H4 (cell line): ENCODE measurements at regions not wholly inside any gene's neighbourhood (a gene's known extent, or its start where the extent isn't known, plus 50 kb on each side); places are given as distances from the start of the nearest gene placed in this dataset.
"Not testable (repeated sequence)": the region's sequence is repeated elsewhere in the genome, so short reads cannot be mapped to it uniquely, and the experiment has no call there.

Experiments used
- DNase-seq: peaks from one replicate; pipeline ENCODE4 v3.0.0-alpha.2; 2015; ENCODE audit warnings: low spot score

GRCh38 chr12:33678221-33678964, 238.8 kb upstream of the SYT10 start:
- DNase-seq, result no peak

GRCh38 chr12:33690562-33690961, 250.9 kb upstream of the SYT10 start:
- DNase-seq, result no peak

- no peak for DNase-seq
These were observed 263.6 kb upstream of the SYT10 start for GRCh38 chr12:33703221-33703620.

GRCh38 chr12:33706927-33707326, 267.3 kb upstream of the SYT10 start:
- DNase-seq, result no peak

GRCh38 chr12:33708935-33709334, 269.3 kb upstream of the SYT10 start:
- DNase-seq, result no peak

GRCh38 chr12:33710548-33710947, 270.9 kb upstream of the SYT10 start:
- no peak for DNase-seq

GRCh38 chr12:33718631-33719030, 279.0 kb upstream of the SYT10 start:
- DNase-seq, result no peak

- DNase-seq, result no peak
These were observed 281.9 kb upstream of the SYT10 start for GRCh38 chr12:33721561-33721960.

GRCh38 chr12:33724867-33725266, 285.2 kb upstream of the SYT10 start:
- DNase-seq, result no peak

- no peak for DNase-seq
These were observed 287.4 kb upstream of the ALG10 start for GRCh38 chr12:33734871-33735270.

- DNase-seq, result no peak
These were observed 269.4 kb upstream of the ALG10 start for GRCh38 chr12:33752854-33753253.

- no peak for DNase-seq
These were observed 264.6 kb upstream of the ALG10 start for GRCh38 chr12:33757701-33758100.

- no peak for DNase-seq
These were observed 263.0 kb upstream of the ALG10 start for GRCh38 chr12:33759279-33759678.

- DNase-seq, result no peak
These were observed 259.0 kb upstream of the ALG10 start for GRCh38 chr12:33763331-33763730.

- no peak for DNase-seq
These were observed 251.6 kb upstream of the ALG10 start for GRCh38 chr12:33770652-33771051.

- DNase-seq, result no peak
These were observed 250.4 kb upstream of the ALG10 start for GRCh38 chr12:33771889-33772288.

GRCh38 chr12:33773091-33773490, 249.2 kb upstream of the ALG10 start:
- DNase-seq, result not testable (repeated sequence)

- no peak for DNase-seq
These were observed 235.8 kb upstream of the ALG10 start for GRCh38 chr12:33786532-33786931.

GRCh38 chr12:33794954-33795353, 227.3 kb upstream of the ALG10 start:
- no peak for DNase-seq

- DNase-seq, result peak; percentile 2
These were observed 226.8 kb upstream of the ALG10 start for GRCh38 chr12:33795536-33795935.

- no peak for DNase-seq
These were observed 208.8 kb upstream of the ALG10 start for GRCh38 chr12:33813536-33813935.

- DNase-seq, result no peak
These were observed 204.6 kb upstream of the ALG10 start for GRCh38 chr12:33817713-33818112.

- no peak for DNase-seq
These were observed 204.0 kb upstream of the ALG10 start for GRCh38 chr12:33818313-33818712.

- DNase-seq, result no peak
These were observed 196.9 kb upstream of the ALG10 start for GRCh38 chr12:33825442-33825841.
